Hepatocyte (in vitro differentiated cells): ENCODE measurements at regions not wholly inside any gene's neighbourhood (a gene's known extent, or its start where the extent isn't known, plus 50 kb on each side); places are given as distances from the start of the nearest gene placed in this dataset.

Source experiments
- CTCF ChIP-seq: fragments of 200-600 bp; sonication (generic); IDR thresholded peaks from 2 replicates; pipeline ENCODE4 v1.5.1; 2016; ENCODE audit warnings: antibody characterized with exemption, mild to moderate bottlenecking; ENCODE audit not compliant: poor library complexity
- EZH2 ChIP-seq: fragments of 200-600 bp; sonication (generic); IDR thresholded peaks from 2 replicates; pipeline ENCODE4 v1.6.1; 2016; ENCODE audit warnings: antibody characterized with exemption, mild to moderate bottlenecking, borderline replicate concordance

- no peak for TF ChIP-seq CTCF
- TF ChIP-seq EZH2, result no peak
These were observed 1336.9 kb downstream of the BRD1 start for GRCh38 chr22:48490500-48491411.
